HG02610 (cell line): ENCODE measurements at regions not wholly inside any gene's neighbourhood (a gene's known extent, or its start where the extent isn't known, plus 50 kb on each side); places are given as distances from the start of the nearest gene placed in this dataset.

Experiments used
- ATAC-seq: cut with Tn5 transposase; IDR thresholded peaks from one replicate; pipeline ENCODE4 v1.9.1; 2021; ENCODE audit warnings: mild to moderate bottlenecking, moderate library complexity; ENCODE audit not compliant: unreplicated experiment

DNA sequence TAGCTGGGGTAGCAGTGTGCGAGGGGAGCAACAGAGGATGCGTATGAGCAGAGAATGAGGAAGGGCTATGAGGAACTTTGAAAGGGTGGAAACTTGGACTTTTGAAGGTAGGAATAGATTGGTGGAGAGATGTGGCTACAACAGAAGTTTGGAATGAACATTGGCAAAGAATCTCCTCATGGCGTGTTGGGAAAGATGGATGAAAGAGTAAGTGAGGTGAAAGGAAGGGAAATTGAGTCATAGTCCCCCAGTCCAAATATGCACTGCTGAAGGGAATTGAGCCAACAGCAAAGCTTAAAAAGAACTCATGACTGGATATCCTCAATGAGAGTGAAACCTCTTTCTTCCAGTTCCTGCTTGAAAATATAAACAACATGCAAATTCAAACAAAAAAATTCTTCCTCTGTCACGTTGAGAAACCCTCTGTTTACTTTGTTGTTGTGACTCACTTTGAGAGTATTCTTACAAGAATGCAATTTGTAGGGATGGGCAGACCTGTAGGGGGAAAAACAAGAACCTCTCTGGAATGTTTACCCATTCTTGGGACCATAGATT is 313.2 kb upstream of the KCNJ16 start:
- no peak for ATAC-seq

DNA sequence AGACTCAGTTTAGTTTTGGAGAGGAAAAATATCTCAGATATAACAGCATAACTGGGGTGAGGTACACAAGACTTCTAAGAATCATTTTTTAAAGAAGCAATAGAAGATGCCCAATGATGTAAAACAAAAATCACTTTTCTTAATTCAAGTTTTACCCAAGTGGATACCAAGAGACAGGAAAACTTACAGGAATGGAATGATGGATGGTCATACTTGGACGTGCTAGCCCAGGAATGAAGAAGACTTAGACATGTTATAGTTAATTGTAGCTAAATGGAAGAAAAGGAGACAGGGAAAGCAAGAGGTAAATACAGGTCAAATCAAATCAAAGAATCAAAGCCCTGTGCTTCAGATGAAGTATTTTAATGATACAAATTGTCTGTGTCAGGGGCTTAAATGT is 312.7 kb upstream of the KCNJ16 start:
- no peak for ATAC-seq

DNA sequence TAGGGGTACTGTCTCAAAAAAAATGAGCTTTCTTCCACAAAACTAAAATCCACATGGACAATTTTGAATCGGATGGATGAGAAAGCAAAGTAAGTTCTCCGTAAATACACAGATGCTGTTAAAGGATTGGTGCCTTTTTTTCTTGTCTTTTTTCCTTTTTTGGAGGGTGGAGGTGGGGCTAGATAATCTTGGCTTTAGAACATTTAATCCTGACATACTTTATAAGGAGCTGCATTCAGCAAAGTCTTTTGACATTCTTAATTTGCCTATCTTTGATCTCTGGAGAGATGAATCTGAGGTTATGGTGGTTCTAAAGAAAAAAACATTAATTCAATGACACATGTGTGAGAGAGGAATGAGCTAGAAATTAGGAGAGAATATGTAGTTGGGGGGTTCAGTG is 312.3 kb upstream of the KCNJ16 start:
- ATAC-seq = no peak

DNA sequence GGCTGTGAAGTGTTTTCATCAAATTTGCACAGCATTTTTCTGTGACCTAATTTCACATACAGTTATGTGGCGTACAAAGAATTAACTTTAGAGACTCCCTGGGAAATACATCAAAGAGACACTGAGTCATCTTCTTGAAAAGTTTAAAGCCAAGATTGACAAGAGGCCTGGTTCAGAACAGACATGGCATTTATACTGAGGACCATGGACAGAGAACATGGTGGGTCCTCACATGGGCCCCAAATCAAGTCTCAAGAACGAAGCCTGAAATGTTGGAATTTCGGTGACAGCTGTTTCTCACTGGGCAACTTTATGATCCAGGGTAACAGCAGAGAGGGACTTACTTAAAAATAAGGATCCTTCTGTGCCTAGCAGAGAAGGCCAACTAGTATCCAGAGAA is 311.5 kb upstream of the KCNJ16 start:
- no peak for ATAC-seq

DNA sequence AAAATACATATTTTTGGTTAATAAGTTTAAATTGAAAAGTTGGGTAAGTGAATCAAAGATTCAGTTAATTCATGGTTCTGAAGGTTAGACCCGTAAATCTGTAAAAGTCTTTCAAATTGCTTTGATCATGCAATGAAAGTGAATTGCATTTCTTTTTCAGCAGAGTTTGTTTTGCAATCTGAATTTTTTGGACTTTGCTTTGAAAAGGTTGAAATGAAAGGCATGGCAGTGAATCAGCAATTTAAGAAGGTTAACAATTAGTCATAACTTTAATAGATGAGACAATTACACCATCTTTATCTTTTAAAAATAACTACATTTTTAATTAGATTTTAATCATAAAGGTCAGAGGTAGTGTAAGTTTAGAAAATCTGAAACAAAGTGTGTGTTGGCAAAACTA is 310.9 kb upstream of the KCNJ16 start:
- no peak for ATAC-seq

DNA sequence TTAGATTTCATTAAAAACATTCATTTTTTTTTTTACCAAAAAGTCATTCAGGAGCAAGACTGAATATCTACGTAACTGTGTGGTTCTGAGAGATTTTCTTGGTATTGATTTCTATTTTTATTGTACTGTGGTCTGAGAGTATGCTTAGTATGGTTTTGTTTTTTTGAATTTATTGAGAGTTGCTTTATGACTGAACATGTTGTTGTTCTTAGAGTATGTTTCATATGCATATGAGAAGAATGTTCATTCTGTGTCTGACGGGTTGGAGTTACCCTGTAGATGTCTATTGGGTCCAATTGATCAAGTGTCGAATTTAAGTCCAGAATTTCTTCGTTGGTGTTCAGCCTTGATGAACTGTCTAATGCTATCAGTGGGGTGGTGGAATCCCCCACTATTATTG is 306.0 kb upstream of the KCNJ16 start:
- no peak for ATAC-seq

DNA sequence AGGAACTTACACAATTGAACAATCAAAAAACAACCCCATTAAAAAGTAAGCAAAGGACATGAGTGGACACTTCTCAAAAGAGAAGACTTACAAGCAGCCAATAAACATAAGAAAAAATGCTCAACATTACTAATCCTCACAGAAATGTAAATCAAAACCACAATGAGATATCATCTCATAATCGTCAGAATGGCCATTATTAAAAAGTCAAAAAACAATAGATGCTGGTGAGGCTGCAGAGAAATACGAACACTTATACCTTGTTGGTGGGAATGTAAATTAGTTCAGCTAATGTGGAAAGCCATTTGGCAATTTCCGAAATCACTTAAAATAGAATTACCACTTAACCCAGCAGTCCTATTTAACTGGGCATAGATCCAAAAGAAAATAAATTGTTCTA is 301.9 kb upstream of the KCNJ16 start:
- no peak for ATAC-seq

DNA sequence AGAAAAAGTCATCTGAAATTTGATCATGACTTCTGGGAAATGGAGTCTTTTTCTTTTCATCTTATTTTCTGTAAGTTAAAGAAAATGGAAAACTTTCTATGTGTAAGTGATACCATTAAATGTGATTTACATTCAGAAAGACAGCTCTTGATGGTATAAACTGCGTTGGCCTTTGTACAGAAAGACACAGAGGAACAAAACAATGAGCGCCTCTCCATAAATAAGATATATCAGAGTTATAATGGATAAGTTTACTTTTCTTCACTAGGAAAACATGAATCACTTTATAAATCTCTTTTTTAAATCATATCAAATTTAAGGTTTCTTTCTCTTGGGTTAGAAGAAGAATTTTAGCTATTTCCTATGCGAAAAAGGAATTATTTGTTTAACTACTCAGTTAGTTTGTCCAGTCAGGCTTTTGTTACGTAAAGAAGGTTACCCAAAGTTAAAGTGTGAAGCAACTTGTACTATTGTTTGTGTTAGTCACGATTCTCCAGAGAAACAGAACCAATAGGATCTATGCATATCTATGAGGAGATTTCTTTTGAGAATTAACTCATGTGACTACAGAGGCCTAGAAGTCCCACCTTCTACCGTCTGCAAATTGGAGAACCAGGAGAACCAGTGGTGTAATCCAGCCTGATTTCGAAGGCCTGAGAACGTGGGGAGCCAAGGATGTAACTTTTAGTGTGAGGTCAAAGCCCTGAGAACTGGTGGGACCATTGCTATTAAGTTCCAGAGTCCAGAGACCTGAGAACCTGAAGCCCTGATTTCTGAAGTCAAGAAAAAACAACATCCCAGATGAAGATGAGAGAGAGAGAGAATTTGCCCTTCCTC is 295.4 kb upstream of the KCNJ16 start:
- ATAC-seq = no peak

DNA sequence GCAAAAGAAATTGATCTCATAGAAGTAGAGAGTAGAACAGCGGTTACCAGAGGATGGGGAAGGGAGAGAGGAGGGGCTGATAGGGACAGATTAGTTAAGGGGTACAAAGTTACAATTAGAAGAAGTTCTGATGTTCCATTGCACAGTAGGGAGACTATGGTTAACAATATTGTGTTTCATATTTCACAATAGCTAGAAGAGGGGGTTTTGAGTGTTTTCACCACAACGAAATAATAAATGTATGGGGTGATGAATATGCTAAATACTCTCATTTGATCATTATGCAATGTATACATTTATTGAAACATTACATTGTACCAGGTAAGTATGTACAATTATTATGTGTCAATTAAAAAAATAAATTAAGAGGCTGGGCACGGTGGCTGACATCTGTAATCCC is 291.2 kb upstream of the KCNJ16 start:
- no peak for ATAC-seq

DNA sequence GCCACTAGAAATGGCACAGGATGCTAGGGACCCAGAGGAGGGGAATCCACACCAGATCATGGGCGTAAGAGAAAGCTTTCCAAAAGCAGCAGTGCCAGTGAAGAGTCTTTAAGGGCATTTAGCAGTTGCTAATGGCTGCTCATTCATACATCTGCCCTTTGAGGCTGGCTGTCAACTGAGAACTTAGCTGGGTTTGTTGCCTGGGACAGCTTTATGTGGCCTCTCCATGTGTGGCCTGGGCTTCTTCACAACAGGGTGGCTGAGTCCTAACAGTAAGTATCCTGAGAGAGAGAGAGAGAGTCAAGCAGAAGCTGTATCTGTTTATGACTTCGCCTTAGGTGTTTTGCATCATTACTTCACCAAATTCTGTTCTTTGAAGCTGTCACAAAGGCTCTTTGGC is 286.1 kb upstream of the KCNJ16 start:
- ATAC-seq = no peak

DNA sequence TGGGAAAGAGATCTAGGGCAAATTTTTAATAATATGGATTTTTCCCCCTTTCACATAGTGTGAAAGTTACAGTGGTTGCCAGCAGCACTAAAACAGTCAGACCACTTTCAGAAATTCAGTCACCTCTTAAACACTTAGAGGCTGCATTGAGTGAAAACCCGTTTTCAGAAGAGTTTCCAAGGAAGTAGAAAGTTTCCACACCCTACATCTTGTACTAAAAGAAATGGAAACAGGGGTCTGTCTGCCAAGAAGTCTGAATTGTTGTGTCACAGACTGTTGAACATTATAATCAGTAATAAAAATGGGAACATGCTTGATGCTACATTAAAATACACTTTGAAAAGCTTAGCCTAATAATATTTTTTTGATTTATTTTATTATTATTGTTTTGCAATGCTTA is 278.9 kb upstream of the KCNJ16 start:
- no peak for ATAC-seq

DNA sequence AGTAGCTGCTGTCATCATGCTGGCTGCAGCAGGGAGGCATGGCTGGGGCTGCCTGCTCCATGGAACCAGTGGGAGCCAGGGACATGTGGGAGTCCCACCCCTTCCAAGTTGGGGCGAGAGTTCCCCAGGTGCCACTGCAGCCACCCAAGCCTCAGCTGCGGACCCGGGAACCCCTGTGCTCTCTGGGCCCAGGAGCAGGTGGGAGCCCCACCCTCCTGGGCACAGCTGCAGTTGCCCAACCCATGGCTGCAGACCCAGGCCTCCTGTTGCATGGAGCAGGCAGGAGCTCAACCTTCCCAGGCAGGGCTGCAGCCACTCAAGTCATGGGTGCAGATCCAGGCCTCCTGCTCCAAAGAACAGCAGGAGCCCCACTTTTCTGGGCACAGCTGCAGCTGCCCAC is 274.2 kb upstream of the KCNJ16 start:
- ATAC-seq = no peak

DNA sequence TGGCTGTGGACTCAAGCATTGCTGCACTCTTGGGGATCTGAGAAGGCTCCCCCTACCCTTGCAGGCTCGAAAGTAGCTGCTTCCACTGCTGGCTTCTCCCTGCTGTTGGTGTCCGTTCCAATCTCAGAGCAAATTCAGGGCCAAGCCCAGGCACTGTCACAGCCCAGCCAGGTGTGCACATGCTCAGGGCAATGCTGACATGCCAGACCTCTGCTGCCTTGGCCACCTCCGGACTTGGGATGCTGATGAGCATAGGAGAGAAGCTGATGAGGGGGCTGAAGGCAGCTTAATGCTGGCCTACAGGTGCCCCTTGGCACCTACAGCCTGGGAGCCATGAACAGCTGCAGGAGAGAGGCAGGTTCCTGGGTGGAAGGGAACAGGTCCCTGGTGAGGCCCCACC is 273.7 kb upstream of the KCNJ16 start:
- no peak for ATAC-seq

DNA sequence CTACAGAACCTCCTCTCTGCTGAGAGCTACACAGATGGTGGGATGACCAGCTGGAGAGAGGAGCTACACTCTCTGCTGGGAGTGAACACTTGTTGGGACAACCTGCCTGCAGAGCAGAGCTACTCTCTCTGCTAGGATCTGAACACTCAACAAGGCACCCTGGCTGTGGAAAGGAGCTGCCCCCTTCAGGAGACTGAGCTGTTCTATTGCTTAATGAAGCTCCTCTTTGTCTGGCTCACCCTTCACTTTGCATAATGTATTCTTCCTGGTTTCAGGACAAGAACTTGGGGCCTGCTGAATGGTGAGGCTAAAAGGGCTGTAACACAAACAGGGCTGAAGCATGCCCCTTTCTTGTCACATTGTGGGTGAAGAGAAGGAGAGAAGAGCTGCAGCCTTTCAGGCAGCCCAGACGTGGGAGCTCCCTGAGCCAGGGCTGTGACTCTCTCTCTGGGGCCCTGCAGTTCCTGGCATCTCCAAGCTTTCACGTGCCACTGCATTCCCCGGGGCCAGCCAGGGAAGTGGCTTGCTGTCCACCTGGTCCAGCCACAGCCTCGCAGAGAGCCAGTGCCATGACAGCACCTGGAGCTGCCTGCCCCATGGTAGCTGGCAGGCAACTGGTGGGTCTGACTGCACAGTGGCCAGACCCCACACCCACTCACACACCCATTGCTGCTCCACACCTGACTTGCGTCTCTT is 272.8 kb upstream of the KCNJ16 start:
- no peak for ATAC-seq

DNA sequence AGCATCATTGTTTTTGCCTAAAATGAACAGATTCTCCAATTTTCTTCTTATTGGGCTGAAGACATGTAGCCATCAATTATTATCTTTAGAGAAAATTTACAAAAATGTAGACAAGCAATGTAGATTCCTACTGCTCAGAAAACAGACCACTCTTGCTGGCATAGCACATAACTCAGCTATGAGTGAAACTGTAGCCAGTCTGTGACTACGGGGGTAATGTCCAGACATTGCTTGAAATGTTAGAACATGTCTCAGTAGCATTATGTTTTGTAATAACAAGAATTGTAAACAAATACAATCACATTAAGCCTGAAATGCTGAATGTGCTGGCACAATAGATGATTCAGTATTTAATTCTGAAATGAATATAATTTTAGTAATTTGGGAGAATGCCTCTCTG is 265.7 kb upstream of the KCNJ16 start:
- ATAC-seq = no peak

DNA sequence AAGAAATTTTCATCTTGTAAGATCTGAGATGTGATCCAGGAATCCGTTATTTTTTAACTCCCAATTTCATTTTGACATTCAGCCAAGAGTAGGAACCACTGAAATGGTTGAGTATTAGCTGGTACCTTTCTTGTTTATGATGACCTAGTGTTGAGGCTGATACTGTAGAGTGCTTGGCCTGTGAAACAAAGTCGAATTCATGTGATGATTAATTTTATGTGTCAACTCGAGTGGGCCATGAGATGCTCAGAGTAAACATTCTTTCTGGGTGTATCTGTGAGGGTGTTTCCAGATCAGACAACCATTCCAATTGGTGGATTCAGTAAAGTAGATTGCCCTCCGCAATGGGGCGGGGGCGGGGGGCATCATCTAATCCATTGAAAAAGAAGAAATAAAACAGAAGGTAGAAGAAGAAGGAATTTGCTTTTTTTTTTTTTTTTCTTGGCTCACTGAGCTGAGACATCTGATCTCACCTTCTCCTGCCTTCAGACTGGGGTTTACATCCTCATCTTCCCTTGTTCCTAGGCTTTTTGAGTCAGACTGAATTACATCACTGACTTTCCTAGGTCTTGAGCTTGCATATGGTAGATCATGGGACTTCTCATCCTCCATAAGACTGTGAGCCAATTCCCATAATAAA is 264.6 kb upstream of the KCNJ16 start:
- ATAC-seq = no peak

DNA sequence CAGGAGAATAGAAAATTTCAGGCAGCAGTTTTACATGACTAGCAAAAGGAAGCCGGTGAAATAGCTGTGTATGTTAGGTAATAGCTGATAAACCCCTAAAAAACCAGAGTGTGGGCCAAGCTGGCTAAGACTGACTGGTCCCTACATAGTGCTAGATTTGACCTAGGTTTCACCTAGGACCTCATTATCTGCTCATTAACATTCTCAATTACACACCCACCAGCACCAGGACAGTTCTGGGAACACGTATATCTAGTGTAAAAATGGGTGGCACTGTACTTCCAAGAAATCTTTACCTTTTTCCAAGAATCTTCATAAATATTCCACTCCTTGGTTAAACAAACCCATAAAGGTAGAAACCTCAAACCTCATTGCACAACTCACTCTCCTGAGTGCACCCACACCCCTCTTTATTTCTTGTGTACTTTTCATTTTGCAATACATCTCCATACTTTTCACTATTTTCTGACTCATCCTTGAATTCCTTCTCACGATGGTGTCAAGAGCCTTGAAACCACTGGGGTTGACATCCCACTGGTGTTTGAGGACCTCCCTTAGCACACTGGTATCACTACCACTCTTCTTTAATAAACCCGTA is 262.7 kb upstream of the KCNJ16 start:
- no peak for ATAC-seq

DNA sequence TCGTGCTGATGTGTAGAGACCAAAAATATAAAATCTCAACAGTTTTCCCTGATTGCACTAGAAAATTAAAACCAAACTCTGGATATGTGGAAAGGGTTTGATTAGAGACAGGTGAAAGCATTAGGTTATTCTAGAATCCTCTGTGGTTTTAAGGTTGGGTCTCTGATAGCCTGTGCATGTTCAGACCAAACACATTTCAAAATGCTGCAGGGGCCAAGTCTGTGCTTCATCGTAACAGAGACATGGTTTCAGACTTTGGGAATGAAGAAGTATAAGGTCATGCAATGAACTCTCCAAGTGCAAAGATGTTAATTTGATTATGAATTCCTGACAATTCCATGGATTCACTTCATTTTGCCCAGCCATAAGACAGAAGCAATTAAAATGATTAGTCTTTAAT is 261.0 kb upstream of the KCNJ16 start:
- ATAC-seq = no peak

DNA sequence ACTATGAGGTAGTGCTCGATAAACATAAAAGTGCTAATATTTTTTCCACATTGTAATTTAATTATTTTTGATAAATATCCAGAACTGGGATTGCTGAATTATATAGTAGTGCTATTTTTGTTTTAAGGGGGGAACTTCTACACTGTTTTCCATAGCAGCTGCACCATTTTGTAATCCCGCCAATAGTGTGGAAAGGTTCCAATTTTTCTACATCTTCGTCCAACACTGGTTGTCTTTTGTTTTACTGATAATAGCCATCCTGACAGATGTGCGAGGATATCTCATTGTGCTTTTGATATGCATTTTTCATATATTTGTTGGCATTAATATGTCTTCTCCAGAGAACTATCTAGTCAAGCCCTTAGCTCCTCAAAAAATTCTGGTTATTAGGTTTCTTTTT is 259.6 kb upstream of the KCNJ16 start:
- no peak for ATAC-seq

DNA sequence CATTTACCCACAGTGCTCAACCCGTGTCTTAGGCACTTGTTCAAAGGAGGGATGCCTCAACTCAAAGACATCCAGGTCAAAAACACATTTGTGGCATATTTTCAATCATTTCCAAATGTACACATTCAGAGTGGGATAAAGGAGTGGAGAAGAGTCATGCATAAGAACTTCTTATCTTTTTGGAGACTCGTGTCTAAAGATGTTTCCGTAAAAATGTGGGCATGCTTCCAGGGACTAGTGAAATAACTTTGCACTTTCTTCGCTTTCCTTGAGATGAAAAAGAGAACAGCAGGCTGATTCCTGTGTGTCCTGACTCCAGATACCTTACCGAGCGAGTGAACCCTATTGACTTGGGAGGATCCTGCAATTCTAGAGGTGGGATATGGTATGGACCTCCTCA is 256.6 kb upstream of the KCNJ16 start:
- ATAC-seq = no peak

DNA sequence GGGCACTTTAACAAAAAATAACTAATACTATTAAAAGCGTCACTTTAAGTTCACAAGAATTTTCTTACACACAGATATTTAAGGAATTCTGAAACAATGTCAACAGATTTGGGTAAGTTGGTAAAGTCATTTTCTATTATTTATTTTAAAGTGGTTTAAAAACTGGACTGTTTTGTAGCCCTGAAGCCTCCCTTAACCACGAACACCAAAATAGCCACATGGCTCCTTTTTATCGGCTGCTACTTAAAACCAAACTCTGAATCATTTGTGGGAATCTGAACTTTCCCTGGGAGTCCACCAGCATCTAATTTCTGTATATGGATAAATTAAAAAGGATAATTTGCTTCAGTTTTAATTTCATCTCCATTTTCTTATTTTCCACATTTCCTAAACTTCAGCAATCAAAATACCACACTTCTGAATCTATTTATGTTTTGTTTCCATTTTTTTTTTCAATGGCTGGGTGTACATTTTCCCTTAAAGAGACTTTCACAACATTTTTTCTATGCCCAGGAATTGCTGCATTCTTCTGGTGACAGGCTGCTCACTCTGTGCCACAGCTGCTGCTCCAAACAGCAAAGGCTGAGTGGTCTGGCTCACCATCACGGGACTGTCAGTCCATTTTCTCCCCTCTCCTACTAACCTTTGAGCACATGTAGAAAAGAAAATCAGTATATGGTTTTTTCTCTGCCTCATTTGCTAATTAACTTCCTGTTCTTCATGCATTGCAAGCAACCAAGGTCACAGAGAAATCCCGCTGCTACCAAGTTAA is 255.5 kb upstream of the KCNJ16 start:
- no peak for ATAC-seq
